ENCODE measurements at regions not wholly inside any gene's neighbourhood (a gene's known extent, or its start where the extent isn't known, plus 50 kb on each side); places are given as distances from the start of the nearest gene placed in this dataset.
"Not testable (repeated sequence)": the region's sequence is repeated elsewhere in the genome, so short reads cannot be mapped to it uniquely, and the experiment has no call there.

GRCh38 chr3:153919773-153920172 is 201.4 kb upstream of the ARHGEF26 start:
- Histone ChIP-seq H3K27ac (ENCODE audit: insufficient read depth, low read depth, low read length, poor library complexity, severe bottlenecking) (no peak overlapping the region), H3K36me3 (ENCODE audit: control insufficient read depth, insufficient read depth, low read length) (no peaks in the 10 kb centered on the region), H3K9me3 (ENCODE audit: control insufficient read depth, low read length) (no peaks in the 10 kb centered on the region), H3K27me3 (ENCODE audit: control insufficient read depth, insufficient read depth, low read length, poor library complexity, severe bottlenecking) (no peaks in the 10 kb centered on the region), H3K4me1 (ENCODE audit: control insufficient read depth, insufficient read depth, low read length) (no peaks in the 10 kb centered on the region), H3K4me3 (ENCODE audit: insufficient read depth, low read depth, low read length) (no peak overlapping the region)
- 82 to 91% methylated on average over 1 of the region's 1 CpG for WGBS, 2 experiments

GRCh38 chr3:153921826-153922225 is 199.4 kb upstream of the ARHGEF26 start:
- no peaks in the 10 kb centered on the region for H3K4me1 ChIP-seq (ENCODE audit: control insufficient read depth, insufficient read depth, low read length)
- H3K4me3 ChIP-seq (ENCODE audit: insufficient read depth, low read depth, low read length): no peak overlapping the region
- H3K27me3 ChIP-seq (ENCODE audit: control insufficient read depth, insufficient read depth, low read length, poor library complexity, severe bottlenecking): no peaks in the 10 kb centered on the region
- no peaks in the 10 kb centered on the region for H3K36me3 ChIP-seq (ENCODE audit: control insufficient read depth, insufficient read depth, low read length)
- no peaks in the 10 kb centered on the region for H3K9me3 ChIP-seq (ENCODE audit: control insufficient read depth, low read length)
- no peak overlapping the region for H3K27ac ChIP-seq (ENCODE audit: insufficient read depth, low read depth, low read length, poor library complexity, severe bottlenecking)

- Histone ChIP-seq H3K36me3 (ENCODE audit: control insufficient read depth, insufficient read depth, low read length) (no peaks in the 10 kb centered on the region), H3K27ac (ENCODE audit: insufficient read depth, low read depth, low read length, poor library complexity, severe bottlenecking) (no peak overlapping the region), H3K4me1 (ENCODE audit: control insufficient read depth, insufficient read depth, low read length) (no peaks in the 10 kb centered on the region), H3K27me3 (ENCODE audit: control insufficient read depth, insufficient read depth, low read length, poor library complexity, severe bottlenecking) (no peaks in the 10 kb centered on the region), H3K4me3 (ENCODE audit: insufficient read depth, low read depth, low read length) (no peak overlapping the region), H3K9me3 (ENCODE audit: control insufficient read depth, low read length) (no peaks in the 10 kb centered on the region)
- WGBS, 2 experiments: 94 to 95% methylated on average over 2 of the region's 2 CpGs
Measured at GRCh38 chr3:153925841-153926514, 195.2 kb upstream of the ARHGEF26 start.

- Histone ChIP-seq H3K9me3 (ENCODE audit: control insufficient read depth, low read length) (no peaks in the 10 kb centered on the region), H3K4me3 (ENCODE audit: insufficient read depth, low read depth, low read length) (no peak overlapping the region), H3K36me3 (ENCODE audit: control insufficient read depth, insufficient read depth, low read length) (no peaks in the 10 kb centered on the region), H3K27ac (ENCODE audit: insufficient read depth, low read depth, low read length, poor library complexity, severe bottlenecking) (no peak overlapping the region), H3K4me1 (ENCODE audit: control insufficient read depth, insufficient read depth, low read length) (no peaks in the 10 kb centered on the region), H3K27me3 (ENCODE audit: control insufficient read depth, insufficient read depth, low read length, poor library complexity, severe bottlenecking) (no peaks in the 10 kb centered on the region)
- 84 to 95% methylated on average over 4 to 5 of the region's 5 CpGs for WGBS, 2 experiments
Measured at GRCh38 chr3:153927107-153927506, 194.1 kb upstream of the ARHGEF26 start.

GRCh38 chr3:153928851-153929250 is 192.3 kb upstream of the ARHGEF26 start:
- Histone ChIP-seq H3K27me3 (ENCODE audit: control insufficient read depth, insufficient read depth, low read length, poor library complexity, severe bottlenecking) (no peaks in the 10 kb centered on the region), H3K4me3 (ENCODE audit: insufficient read depth, low read depth, low read length) (no peak overlapping the region), H3K4me1 (ENCODE audit: control insufficient read depth, insufficient read depth, low read length) (no peaks in the 10 kb centered on the region), H3K9me3 (ENCODE audit: control insufficient read depth, low read length) (no peaks in the 10 kb centered on the region), H3K27ac (ENCODE audit: insufficient read depth, low read depth, low read length, poor library complexity, severe bottlenecking) (no peak overlapping the region), H3K36me3 (ENCODE audit: control insufficient read depth, insufficient read depth, low read length) (no peaks in the 10 kb centered on the region)

GRCh38 chr3:153933481-153933880 is 187.7 kb upstream of the ARHGEF26 start:
- not testable (repeated sequence) for H3K27ac ChIP-seq (ENCODE audit: insufficient read depth, low read depth, low read length, poor library complexity, severe bottlenecking); H3K9me3 ChIP-seq (ENCODE audit: control insufficient read depth, low read length); H3K4me1 ChIP-seq (ENCODE audit: control insufficient read depth, insufficient read depth, low read length); H3K4me3 ChIP-seq (ENCODE audit: insufficient read depth, low read depth, low read length); H3K36me3 ChIP-seq (ENCODE audit: control insufficient read depth, insufficient read depth, low read length); H3K27me3 ChIP-seq (ENCODE audit: control insufficient read depth, insufficient read depth, low read length, poor library complexity, severe bottlenecking)
- WGBS, 2 experiments: 88 to 91% methylated on average over 2 of the region's 2 CpGs

- WGBS, 2 experiments: 83 to 94% methylated on average over 2 of the region's 2 CpGs
- H3K36me3 ChIP-seq (ENCODE audit: control insufficient read depth, insufficient read depth, low read length): no peaks in the 10 kb centered on the region
Measured at GRCh38 chr3:153944084-153944483, 177.1 kb upstream of the ARHGEF26 start.

GRCh38 chr3:153951276-153951675 is 169.9 kb upstream of the ARHGEF26 start:
- 88 to 95% methylated on average over 2 of the region's 2 CpGs for WGBS, 2 experiments
- Histone ChIP-seq H3K27me3 (ENCODE audit: control insufficient read depth, insufficient read depth, low read length, poor library complexity, severe bottlenecking) (no peaks in the 10 kb centered on the region), H3K36me3 (ENCODE audit: control insufficient read depth, insufficient read depth, low read length) (no peaks in the 10 kb centered on the region), H3K27ac (ENCODE audit: insufficient read depth, low read depth, low read length, poor library complexity, severe bottlenecking) (no peak overlapping the region), H3K9me3 (ENCODE audit: control insufficient read depth, low read length) (no peaks in the 10 kb centered on the region), H3K4me1 (ENCODE audit: control insufficient read depth, insufficient read depth, low read length) (no peaks in the 10 kb centered on the region), H3K4me3 (ENCODE audit: insufficient read depth, low read depth, low read length) (no peak overlapping the region)

More at GRCh38 chr3:153944084-153944483, 177.1 kb upstream of the ARHGEF26 start:
- no peaks in the 10 kb centered on the region for H3K27me3 ChIP-seq (ENCODE audit: control insufficient read depth, insufficient read depth, low read length, poor library complexity, severe bottlenecking)
- no peak overlapping the region for H3K27ac ChIP-seq (ENCODE audit: insufficient read depth, low read depth, low read length, poor library complexity, severe bottlenecking)
- H3K9me3 ChIP-seq (ENCODE audit: control insufficient read depth, low read length): no peaks in the 10 kb centered on the region
- H3K4me1 ChIP-seq (ENCODE audit: control insufficient read depth, insufficient read depth, low read length): no peaks in the 10 kb centered on the region
- no peak overlapping the region for H3K4me3 ChIP-seq (ENCODE audit: insufficient read depth, low read depth, low read length)

- Histone ChIP-seq H3K9me3 (ENCODE audit: control insufficient read depth, low read length) (no peaks in the 10 kb centered on the region), H3K4me1 (ENCODE audit: control insufficient read depth, insufficient read depth, low read length) (no peaks in the 10 kb centered on the region), H3K27ac (ENCODE audit: insufficient read depth, low read depth, low read length, poor library complexity, severe bottlenecking) (no peak overlapping the region), H3K4me3 (ENCODE audit: insufficient read depth, low read depth, low read length) (no peak overlapping the region), H3K27me3 (ENCODE audit: control insufficient read depth, insufficient read depth, low read length, poor library complexity, severe bottlenecking) (no peaks in the 10 kb centered on the region), H3K36me3 (ENCODE audit: control insufficient read depth, insufficient read depth, low read length) (no peaks in the 10 kb centered on the region)
- WGBS, 2 experiments: 94 to 95% methylated on average over 7 of the region's 7 CpGs
Measured at GRCh38 chr3:153952091-153952490, 169.1 kb upstream of the ARHGEF26 start.

- Histone ChIP-seq H3K27me3 (ENCODE audit: control insufficient read depth, insufficient read depth, low read length, poor library complexity, severe bottlenecking) (no peaks in the 10 kb centered on the region), H3K4me1 (ENCODE audit: control insufficient read depth, insufficient read depth, low read length) (no peaks in the 10 kb centered on the region), H3K36me3 (ENCODE audit: control insufficient read depth, insufficient read depth, low read length) (no peaks in the 10 kb centered on the region), H3K9me3 (ENCODE audit: control insufficient read depth, low read length) (no peaks in the 10 kb centered on the region), H3K4me3 (ENCODE audit: insufficient read depth, low read depth, low read length) (no peak overlapping the region), H3K27ac (ENCODE audit: insufficient read depth, low read depth, low read length, poor library complexity, severe bottlenecking) (no peak overlapping the region)
- WGBS, 2 experiments: 76 to 77% methylated on average over 5 of the region's 5 CpGs
Measured at GRCh38 chr3:153956613-153957012, 164.6 kb upstream of the ARHGEF26 start.

- Histone ChIP-seq H3K27ac (ENCODE audit: insufficient read depth, low read depth, low read length, poor library complexity, severe bottlenecking) (no peak overlapping the region), H3K9me3 (ENCODE audit: control insufficient read depth, low read length) (no peaks in the 10 kb centered on the region), H3K27me3 (ENCODE audit: control insufficient read depth, insufficient read depth, low read length, poor library complexity, severe bottlenecking) (no peaks in the 10 kb centered on the region), H3K36me3 (ENCODE audit: control insufficient read depth, insufficient read depth, low read length) (no peaks in the 10 kb centered on the region), H3K4me1 (ENCODE audit: control insufficient read depth, insufficient read depth, low read length) (no peaks in the 10 kb centered on the region), H3K4me3 (ENCODE audit: insufficient read depth, low read depth, low read length) (no peak overlapping the region)
- 100% methylated on average over 1 of the region's 1 CpG; no CpG with 5 or more reads in 1 of the 2 experiments for WGBS, 2 experiments
Measured at GRCh38 chr3:153957421-153957820, 163.8 kb upstream of the ARHGEF26 start.
